GM19239 (cell line): ENCODE measurements at regions not wholly inside any gene's neighbourhood (a gene's known extent, or its start where the extent isn't known, plus 50 kb on each side); places are given as distances from the start of the nearest gene placed in this dataset.

Experiments used
- DNase-seq: peaks from one replicate; pipeline ENCODE4 v3.0.0; 2011; ENCODE audit warnings: low spot score; ENCODE audit not compliant: insufficient read length
- FAIRE-seq: peaks from 2 replicates; lab custom pipeline; 2011; peaks lifted over from hg19 to GRCh38; lab: Jason Lieb, UNC

DNA sequence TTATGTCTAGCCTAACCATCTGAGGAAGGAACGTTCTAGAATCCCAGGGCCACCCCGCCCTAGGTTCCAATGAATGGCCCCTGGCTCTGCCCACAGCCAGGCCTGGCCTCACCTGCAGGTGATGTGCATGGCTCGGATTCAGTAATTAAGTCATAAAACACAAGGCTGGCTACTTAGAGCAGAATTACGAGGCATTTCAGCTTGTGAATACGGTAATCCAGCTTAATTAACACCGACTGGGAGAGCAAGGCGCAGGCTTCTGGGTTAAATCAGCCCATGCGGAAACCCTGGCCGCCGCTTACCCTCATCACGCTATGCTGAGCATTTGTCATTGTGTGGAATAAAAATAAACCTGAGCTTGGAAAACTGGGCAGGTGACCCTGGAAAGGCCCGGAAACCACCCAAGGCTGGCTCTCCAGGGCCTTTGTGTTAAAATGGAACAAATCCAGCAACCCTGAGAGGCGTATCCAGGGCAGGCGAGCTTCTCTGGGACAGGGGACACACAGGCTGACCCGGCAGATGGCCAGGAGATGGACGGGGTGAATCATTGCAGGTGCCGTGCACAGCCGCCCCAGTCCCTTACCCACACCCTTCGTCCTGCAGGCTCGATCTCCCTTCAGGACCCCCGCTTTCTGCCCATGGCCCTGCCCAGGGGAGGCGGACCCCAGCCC is 220.2 kb downstream of the CTTN start:
- FAIRE-seq (no peak), DNase-seq (no peak)

DNA sequence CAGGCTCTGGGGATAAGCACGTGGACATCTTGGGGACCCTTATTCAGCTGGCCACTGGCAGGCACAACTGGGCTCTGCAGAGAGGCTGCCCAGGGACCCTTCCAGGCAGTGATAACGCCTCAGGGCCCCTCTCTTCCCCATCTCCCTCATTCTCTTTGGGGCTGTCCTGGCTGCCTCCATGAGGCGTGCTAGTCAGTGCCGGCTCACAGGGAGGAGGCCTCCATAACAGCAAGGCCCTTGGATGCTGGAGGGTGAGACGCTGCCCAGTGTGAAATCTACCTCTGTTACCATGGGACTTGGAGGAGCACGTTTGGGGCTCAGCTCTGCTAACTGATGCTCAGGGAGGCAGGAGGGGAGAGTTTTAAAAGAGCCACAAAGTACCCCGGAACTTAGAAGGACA is 221.3 kb downstream of the CTTN start:
- no peak for DNase-seq
- no peak for FAIRE-seq

- FAIRE-seq (no peak), DNase-seq (no peak)
Measured at GRCh38 chr11:70620510-70621184, 222.3 kb downstream of the CTTN start.

DNA sequence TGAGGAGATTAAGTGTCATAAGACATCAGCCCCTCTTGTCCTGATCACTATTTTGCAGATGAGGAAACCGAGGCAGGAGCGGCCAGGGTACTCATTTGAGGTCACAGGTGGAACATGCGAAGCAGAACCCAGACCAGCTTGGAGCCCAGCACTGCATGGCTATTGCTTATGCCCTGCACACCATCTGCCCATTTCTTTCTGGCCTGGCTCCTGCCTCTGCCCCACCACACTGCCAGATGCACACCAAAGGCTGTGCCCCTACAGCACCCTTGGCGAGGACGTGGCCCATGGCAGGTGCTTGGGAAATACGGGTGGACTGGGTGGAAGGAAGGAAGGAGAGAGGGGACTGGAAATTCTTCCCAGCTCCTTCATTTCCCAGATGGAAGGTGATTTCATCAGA is 222.9 kb downstream of the CTTN start:
- no peak for FAIRE-seq

DNA sequence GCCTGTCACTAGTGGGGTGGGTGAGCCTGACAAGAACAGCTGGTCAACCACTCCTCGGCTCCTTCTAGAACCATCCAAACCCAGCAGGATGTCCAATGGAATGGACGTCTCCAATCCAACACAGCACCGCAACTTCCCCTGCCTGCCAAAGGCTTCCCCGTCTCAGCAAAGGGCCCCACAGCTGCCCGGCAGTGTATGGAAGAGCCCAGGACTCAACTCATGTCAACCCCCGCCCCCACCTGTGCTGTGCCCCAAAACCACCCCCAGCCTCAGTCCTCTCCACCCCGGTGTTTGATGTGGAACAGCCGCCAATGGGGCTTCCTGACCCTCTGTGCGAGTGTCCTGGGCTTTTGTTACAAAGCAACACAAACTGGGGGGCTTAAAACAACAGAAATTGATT is 223.8 kb downstream of the CTTN start:
- DNase-seq (no peak), FAIRE-seq (no peak)

More for the DNA sequence above, 222.9 kb downstream of the CTTN start:
- DNase-seq: no peak

GRCh38 chr11:70623906-70624597 is 225.7 kb downstream of the CTTN start:
- DNase-seq (no peak), FAIRE-seq (no peak)

DNA sequence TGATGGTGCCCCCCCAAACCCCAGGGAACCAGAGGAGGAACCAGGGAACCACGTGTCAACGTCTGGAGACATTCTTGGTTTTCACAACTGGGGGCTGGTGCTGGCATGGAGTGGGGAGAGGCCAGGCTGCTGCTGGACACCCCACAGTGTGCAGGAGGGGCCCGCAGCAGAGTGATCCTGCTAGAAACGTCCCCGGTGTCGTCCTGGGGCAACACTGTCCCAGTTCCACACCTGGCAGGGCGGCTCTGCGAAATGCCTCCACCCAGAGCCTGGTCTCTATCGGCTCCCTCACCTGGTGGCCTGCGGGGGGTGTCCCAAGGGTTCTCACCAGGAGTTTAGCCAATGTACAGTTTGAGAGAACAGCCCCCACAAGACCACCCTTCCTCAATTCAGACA is 226.3 kb downstream of the CTTN start:
- DNase-seq (no peak), FAIRE-seq (no peak)

DNA sequence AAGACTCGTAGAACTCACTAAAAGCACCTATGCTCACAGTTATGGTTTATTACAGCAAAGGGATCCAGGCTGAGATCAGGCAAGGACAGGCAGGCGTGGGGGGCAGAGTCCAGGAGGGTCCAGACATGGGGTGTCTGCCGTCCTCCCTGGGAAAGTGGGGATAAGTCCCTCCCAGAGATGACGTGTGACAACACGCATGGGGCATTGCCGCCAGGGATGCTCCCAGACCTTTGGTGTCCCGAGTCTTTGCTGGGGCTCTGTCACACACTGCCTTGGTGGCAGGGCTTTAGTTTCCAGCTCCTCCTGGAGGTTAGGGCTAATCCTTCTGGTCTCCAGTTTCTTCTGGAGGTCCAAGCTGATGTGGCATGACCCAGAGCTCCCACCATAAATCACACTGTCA is 226.7 kb downstream of the CTTN start:
- no peak for FAIRE-seq
- no peak for DNase-seq

- DNase-seq (no peak), FAIRE-seq (no peak)
Measured at GRCh38 chr11:70625582-70626518, 227.5 kb downstream of the CTTN start.

DNA sequence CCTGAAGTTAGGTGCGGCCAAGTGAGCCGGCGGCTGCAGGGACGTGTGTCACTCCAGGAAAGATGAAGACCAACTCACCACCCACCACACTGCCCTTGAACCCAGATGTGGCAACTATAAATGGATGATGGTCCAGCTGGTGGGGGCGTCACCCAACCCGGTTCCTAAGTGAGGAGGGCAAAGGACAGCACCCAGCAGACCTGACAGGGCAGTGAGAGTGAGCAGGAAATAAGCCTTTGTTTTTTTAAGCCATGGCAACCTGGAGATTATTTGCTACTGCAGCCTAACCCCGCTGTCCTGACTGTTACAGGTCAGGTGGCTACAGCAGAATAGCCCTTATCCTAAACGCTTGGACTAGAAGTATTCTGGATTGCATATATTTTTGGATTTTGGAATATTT is 228.9 kb downstream of the CTTN start:
- FAIRE-seq (no peak), DNase-seq (no peak)

DNA sequence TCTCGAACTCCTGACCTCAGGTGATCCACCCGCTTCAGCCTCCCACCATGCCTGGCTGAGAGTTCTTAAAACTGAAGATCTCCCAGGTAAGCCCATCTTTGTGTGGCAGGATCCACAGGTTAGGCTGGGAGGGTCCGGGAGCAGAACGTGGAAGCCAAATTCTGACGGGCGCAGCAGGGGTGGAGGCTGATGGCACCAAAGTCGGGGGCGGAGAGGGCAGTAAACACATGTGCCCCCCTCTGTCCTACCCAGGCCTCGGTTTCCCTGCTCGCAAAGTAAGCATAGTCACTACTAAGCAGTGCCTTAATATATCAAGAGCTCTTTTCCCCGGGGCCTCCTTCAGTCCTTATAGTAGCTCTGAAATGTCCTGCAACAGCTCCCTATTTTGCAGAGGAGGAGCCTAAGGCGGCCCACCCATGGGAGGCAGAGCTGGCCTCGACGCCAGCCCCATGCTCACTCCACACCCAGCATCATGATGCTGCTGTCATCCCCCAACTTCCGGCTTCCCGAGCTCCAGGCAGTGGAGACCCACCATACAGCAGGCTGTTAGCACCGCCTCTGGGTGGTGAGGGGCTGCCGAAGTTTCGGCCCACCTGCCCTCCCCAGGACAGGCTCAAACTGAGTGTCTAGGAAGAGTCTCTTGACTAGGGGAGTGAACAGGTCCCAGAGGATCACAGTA is 230.0 kb downstream of the CTTN start:
- no peak for DNase-seq
- FAIRE-seq: no peak

- FAIRE-seq (no peak), DNase-seq (no peak)
Measured at GRCh38 chr11:70628855-70629844, 230.8 kb downstream of the CTTN start.

- DNase-seq: no peak
- no peak for FAIRE-seq
Measured at GRCh38 chr11:70630068-70630467, 231.7 kb downstream of the CTTN start.

DNA sequence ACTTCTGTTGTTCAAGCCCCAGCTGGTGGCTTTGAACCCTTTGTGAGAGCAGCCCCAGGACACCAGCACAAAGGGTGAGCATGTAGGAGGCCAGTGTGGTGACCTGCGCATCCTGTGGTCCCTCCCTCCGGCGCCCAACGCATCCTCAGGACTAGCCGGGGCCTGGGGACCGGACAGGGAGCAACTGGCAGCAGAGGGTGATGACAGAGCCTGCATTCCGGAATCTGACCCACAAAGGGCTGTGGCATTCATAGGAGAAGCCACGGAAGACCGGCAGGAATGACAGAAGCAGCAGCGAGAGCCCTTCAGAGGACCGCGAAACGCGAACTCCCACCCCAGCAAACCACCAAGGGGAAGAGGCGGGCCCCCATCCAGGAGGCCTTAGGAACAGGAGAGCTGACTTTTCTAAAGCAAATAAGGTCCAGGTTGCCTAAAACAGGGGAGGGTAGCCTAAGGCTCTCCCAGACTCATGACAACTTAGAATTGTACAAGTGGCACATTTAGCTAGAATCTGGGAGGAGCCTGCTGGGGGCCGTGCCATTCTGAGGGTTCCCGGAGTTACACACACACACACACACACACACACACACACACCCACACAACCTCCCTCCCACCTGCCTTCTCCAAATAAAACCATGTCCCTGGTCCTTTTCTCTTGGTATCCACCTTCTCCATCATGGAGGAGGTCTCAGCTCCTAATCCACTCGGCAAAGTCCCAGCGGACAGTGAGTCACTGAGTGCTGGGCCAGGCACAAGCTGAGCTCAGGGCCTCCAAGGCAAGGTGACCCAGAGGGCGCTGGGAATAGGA is 232.7 kb downstream of the CTTN start:
- FAIRE-seq (no peak), DNase-seq (no peak)

DNA sequence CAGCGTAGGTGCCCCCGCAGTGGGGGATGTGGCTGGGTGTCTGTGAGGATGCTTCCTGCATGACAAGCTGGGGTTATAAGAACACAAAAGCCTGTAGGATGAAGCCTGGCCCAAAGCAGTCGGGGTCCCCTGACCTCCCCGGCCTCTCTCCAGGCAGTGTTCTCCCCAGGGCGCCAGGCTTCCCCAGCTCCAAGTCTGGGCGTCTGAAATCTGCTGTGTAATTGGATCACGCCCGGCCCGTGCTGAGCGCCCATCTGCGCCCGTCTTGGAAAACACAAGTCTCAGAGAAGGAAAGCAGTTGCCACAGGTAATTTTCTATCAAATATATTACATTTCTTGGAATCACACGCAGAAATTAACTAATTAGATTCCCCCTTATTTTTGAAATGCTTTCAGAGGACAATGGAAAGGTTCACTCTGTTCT is 233.3 kb downstream of the CTTN start:
- DNase-seq (no peak), FAIRE-seq (no peak)

DNA sequence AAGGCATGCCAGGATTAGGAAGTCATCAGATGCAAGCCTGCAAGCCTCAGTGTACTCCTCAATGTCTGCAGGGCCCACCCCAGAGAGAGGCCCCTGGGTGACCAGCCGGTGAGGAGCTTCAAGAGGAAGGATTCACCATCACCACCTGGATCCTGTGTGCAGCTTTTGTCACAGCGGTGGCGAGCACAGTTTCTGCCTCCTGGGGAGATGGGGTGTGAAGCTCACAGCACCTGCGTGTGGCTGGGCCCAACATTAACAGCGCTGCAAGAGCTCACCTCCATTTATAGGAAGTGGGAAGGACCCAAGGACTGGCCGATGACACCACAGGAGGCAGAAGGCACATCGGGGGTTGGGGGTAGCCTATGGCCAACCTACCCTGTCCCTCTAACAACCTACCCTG is 235.3 kb downstream of the CTTN start:
- FAIRE-seq: no peak
- DNase-seq: no peak

DNA sequence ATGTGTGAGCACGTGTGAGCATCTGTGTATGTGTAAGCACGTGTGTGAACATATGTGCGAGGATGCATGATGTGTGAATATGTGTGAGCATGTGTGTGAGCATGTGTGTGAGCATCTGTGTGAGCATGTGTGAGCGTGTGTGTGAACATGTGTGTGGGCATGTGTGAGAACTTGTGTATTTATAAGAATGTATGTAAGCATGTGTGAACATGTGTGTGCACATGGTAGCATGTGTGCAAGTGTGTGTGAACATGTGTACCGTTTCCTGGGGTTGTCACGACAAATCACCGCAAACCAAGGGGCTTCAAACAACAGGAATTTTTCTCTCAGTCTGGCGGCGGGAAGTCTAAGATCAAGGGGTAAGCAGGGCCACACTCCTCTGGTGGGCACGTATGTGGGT is 238.3 kb downstream of the CTTN start:
- FAIRE-seq: no peak

More for the DNA sequence above, 238.3 kb downstream of the CTTN start:
- DNase-seq: no peak
